Caco-2 (cell line): ENCODE measurements at regions not wholly inside any gene's neighbourhood (a gene's known extent, or its start where the extent isn't known, plus 50 kb on each side); places are given as distances from the start of the nearest gene placed in this dataset.

Source experiments
- BruUV-seq: library from RNA; stranded (reverse); fragments of 400-500 nt; replicated peaks from 2 replicates; lab custom pipeline; 2021; lab: Mats Ljungman, UMichigan
- CTCF ChIA-PET: fragments of 300-600 bp; sonication (Branson Sonifier 250); formaldehyde crosslinking; loops from one replicate; lab custom pipeline; 2022; ENCODE audit warnings: antibody characterized with exemption; lab: Charles Lee
- POLR2A ChIA-PET: fragments of 300-600 bp; sonication (Branson Sonifier 250); formaldehyde crosslinking; loops from one replicate; lab custom pipeline; 2022; ENCODE audit warnings: antibody characterized with exemption; lab: Charles Lee
- DNase-seq, 2 experiments: peaks; one replicate each; pipeline versions ENCODE4 v3.0.0 to v3.0.0-alpha.2; 2020 to 2022
- H3K27me3 ChIP-seq: replicated peaks from 2 replicates; pipeline ENCODE4 v1.6.0; 2011; ENCODE audit warnings: low read length; ENCODE audit not compliant: control insufficient read depth, insufficient read depth
- H3K36me3 ChIP-seq: 2 replicates; pipeline ENCODE4 v1.5.1; 2011; ENCODE audit warnings: low read length; ENCODE audit not compliant: control insufficient read depth, insufficient read depth
- H3K4me1 ChIP-seq: fragments of 250-450 bp; sonication (Bioruptor Pico); 2 replicates; pipeline ENCODE4 v1.5.1; 2020; ENCODE audit warnings: mild to moderate bottlenecking
- H3K4me3 ChIP-seq: 2 replicates; pipeline ENCODE4 v1.5.1; 2011; ENCODE audit warnings: low read depth, mild to moderate bottlenecking, control low read depth, low read length
- H3K9me3 ChIP-seq: fragments of 250-450 bp; sonication (Bioruptor Pico); 2 replicates; pipeline ENCODE4 v1.5.1; 2020; ENCODE audit warnings: mild to moderate bottlenecking, moderate library complexity
- H3K27ac Mint-ChIP-seq: one replicate; pipeline ENCODE4 v1.8.0; 2022; ENCODE audit warnings: mixed read lengths; ENCODE audit not compliant: unreplicated experiment
- H3K27me3 Mint-ChIP-seq: one replicate; pipeline ENCODE4 v1.8.0; 2022; ENCODE audit warnings: mixed read lengths; ENCODE audit not compliant: insufficient read depth, unreplicated experiment
- H3K36me3 Mint-ChIP-seq: one replicate; pipeline ENCODE4 v1.8.0; 2022; ENCODE audit warnings: mild to moderate bottlenecking, mixed read lengths; ENCODE audit not compliant: insufficient read depth, unreplicated experiment
- H3K4me1 Mint-ChIP-seq: one replicate; pipeline ENCODE4 v1.8.0; 2022; ENCODE audit warnings: low read depth, mixed read lengths; ENCODE audit not compliant: unreplicated experiment
- H3K4me3 Mint-ChIP-seq: one replicate; pipeline ENCODE4 v1.8.0; 2022; ENCODE audit warnings: mild to moderate bottlenecking, moderate library complexity, mixed read lengths; ENCODE audit not compliant: unreplicated experiment
- H3K9me3 Mint-ChIP-seq: one replicate; pipeline ENCODE4 v1.8.0; 2022; ENCODE audit warnings: mixed read lengths; ENCODE audit not compliant: unreplicated experiment
- CTCF ChIP-seq, 2 experiments: fragments of 200-600 bp in 1 of 2; IDR thresholded peaks; 1 replicate in 1 of 2; 2 replicates in 1 of 2; pipeline versions ENCODE4 v1.5.1 to v1.8.0; 2011 to 2022; ENCODE audit warnings: antibody characterized with exemption in 1 of 2, control low read depth in 1 of 2, inconsistent platforms in 1 of 2, low read depth in 1 of 2, low read length in 1 of 2, mild to moderate bottlenecking in 1 of 2, moderate library complexity in 1 of 2; ENCODE audit not compliant: insufficient read depth in 1 of 2, severe bottlenecking in 1 of 2, unreplicated experiment in 1 of 2
- intact Hi-C: fragments of 100-400 bp; cut with micrococcal nuclease; formaldehyde crosslinking; loops from one replicate; pipeline ENCODE4 v1.10.0; 2022; ENCODE audit not compliant: unreplicated experiment

- Histone ChIP-seq H3K27me3 (no peaks in the 10 kb centered on the region), H3K9me3 (peaks cover 4% of the 10 kb centered on the region; the same call in 1 of the 2 replicates), H3K36me3 (no peaks in the 10 kb centered on the region), H3K4me3 (no peak overlapping the region), H3K4me1 (no peaks in the 10 kb centered on the region)
- no peak for DNase-seq
- Mint-ChIP-seq H3K4me1 (peaks cover 3% of the 10 kb centered on the region), H3K27ac (no peak overlapping the region), H3K4me3 (no peak overlapping the region), H3K9me3 (peaks cover 14% of the 10 kb centered on the region), H3K27me3 (no peaks in the 10 kb centered on the region), H3K36me3 (no peaks in the 10 kb centered on the region)
- no peak for TF ChIP-seq CTCF (IDR thresholded peaks at IDR 0.05; ENCODE audit: insufficient read depth in 1 of 2, low read depth in 1 of 2, low read length in 1 of 2, severe bottlenecking in 1 of 2, unreplicated experiment in 1 of 2)
- intact Hi-C loops: no loop called here
- BruUV-seq: no TSS peak
- POLR2A ChIA-PET: no interaction called here
- CTCF ChIA-PET: no interaction called here
Observed at GRCh38 chr2:147589127-147589526, 255.7 kb upstream of the ACVR2A start.

- no peak for DNase-seq
- no peak for TF ChIP-seq CTCF (IDR thresholded peaks at IDR 0.05; ENCODE audit: insufficient read depth in 1 of 2, low read depth in 1 of 2, low read length in 1 of 2, severe bottlenecking in 1 of 2, unreplicated experiment in 1 of 2)
- Mint-ChIP-seq H3K4me1 (peaks cover 6% of the 10 kb centered on the region), H3K36me3 (no peaks in the 10 kb centered on the region), H3K27ac (no peak overlapping the region), H3K4me3 (no peak overlapping the region), H3K9me3 (peaks cover 23% of the 10 kb centered on the region), H3K27me3 (peaks cover 3% of the 10 kb centered on the region)
- Histone ChIP-seq H3K4me1 (no peaks in the 10 kb centered on the region), H3K4me3 (no peak overlapping the region), H3K36me3 (no peaks in the 10 kb centered on the region), H3K9me3 (peaks cover 4% of the 10 kb centered on the region; the same call in 1 of the 2 replicates), H3K27me3 (no peaks in the 10 kb centered on the region)
- intact Hi-C loops: no loop called here
- ChIA-PET POLR2A (no interaction called here), CTCF (interaction anchor here (0.5 kb wide), 1 partner anchor 25 kb away, joined by 3 read pairs; no protein-coding TSS in a partner anchor)
- BruUV-seq: no TSS peak
Observed at GRCh38 chr2:147588191-147588590, 256.6 kb upstream of the ACVR2A start.

GRCh38 chr2:147578529-147578928 is 266.3 kb upstream of the ACVR2A start:
- Mint-ChIP-seq H3K27me3 (peaks cover 3% of the 10 kb centered on the region), H3K4me1 (no peaks in the 10 kb centered on the region), H3K4me3 (no peak overlapping the region), H3K36me3 (no peaks in the 10 kb centered on the region), H3K27ac (no peak overlapping the region), H3K9me3 (peaks cover 6% of the 10 kb centered on the region)
- no TSS peak for BruUV-seq
- Histone ChIP-seq H3K9me3 (no peaks in the 10 kb centered on the region), H3K36me3 (no peaks in the 10 kb centered on the region), H3K4me1 (no peaks in the 10 kb centered on the region), H3K27me3 (no peaks in the 10 kb centered on the region), H3K4me3 (no peak overlapping the region)
- TF ChIP-seq CTCF (IDR thresholded peaks at IDR 0.05; ENCODE audit: insufficient read depth in 1 of 2, low read depth in 1 of 2, low read length in 1 of 2, severe bottlenecking in 1 of 2, unreplicated experiment in 1 of 2): no peak
- ChIA-PET POLR2A (no interaction called here), CTCF (no interaction called here)
- intact Hi-C loops: no loop called here
- DNase-seq: no peak
